Activated CD8-positive, alpha-beta memory T cell treated with anti-CD3 and anti-CD28 coated beads, Interleukin-2, amount 10 ng/mL, durations not matched to agents 7 days and 5 days (primary cell): ENCODE measurements at regions not wholly inside any gene's neighbourhood (a gene's known extent, or its start where the extent isn't known, plus 50 kb on each side); places are given as distances from the start of the nearest gene placed in this dataset.
"Not testable (repeated sequence)": the region's sequence is repeated elsewhere in the genome, so short reads cannot be mapped to it uniquely, and the experiment has no call there.

ENCODE experiments used
- ATAC-seq: fragments of 150-1000 bp; cut with Tn5 transposase; one replicate; pipeline ENCODE4 v1.10.0; 2021; ENCODE audit warnings: moderate library complexity
- CTCF ChIA-PET: fragments of 350-600 bp; sonication (Branson Sonifier 250); formaldehyde crosslinking; loops from one replicate; lab custom pipeline; 2021; ENCODE audit warnings: antibody characterized with exemption; lab: Charles Lee
- DNase-seq: peaks from one replicate; pipeline ENCODE4 v3.0.0-alpha.2; 2020
- H3K27ac Mint-ChIP-seq: one replicate; pipeline ENCODE4 v1.8.0; 2021; ENCODE audit warnings: mild to moderate bottlenecking, mixed read lengths
- H3K27me3 Mint-ChIP-seq: one replicate; pipeline ENCODE4 v1.8.0; 2021; ENCODE audit warnings: mixed read lengths
- H3K36me3 Mint-ChIP-seq: one replicate; pipeline ENCODE4 v1.8.0; 2021; ENCODE audit warnings: mild to moderate bottlenecking, mixed read lengths
- H3K4me1 Mint-ChIP-seq: one replicate; pipeline ENCODE4 v1.8.0; 2021; ENCODE audit warnings: mixed read lengths
- H3K4me3 Mint-ChIP-seq: one replicate; pipeline ENCODE4 v1.8.0; 2021; ENCODE audit warnings: mild to moderate bottlenecking, moderate library complexity, mixed read lengths
- H3K9me3 Mint-ChIP-seq: one replicate; pipeline ENCODE4 v1.8.0; 2022; ENCODE audit warnings: low read depth, mixed read lengths

GRCh38 chr7:16369855-16370254 is 51.5 kb downstream of the CRPPA start:
- ATAC-seq, result no peak
- CTCF ChIA-PET, result no interaction called here
- no peaks in the 10 kb centered on the region for H3K27me3 Mint-ChIP-seq

GRCh38 chr7:16369309-16369708 is 52.0 kb downstream of the CRPPA start:
- ATAC-seq, H3K4me3 Mint-ChIP-seq, H3K4me1 Mint-ChIP-seq, H3K36me3 Mint-ChIP-seq, H3K27me3 Mint-ChIP-seq, H3K27ac Mint-ChIP-seq, CTCF ChIA-PET, H3K9me3 Mint-ChIP-seq, DNase-seq: not testable (repeated sequence)

More at GRCh38 chr7:16369855-16370254, 51.5 kb downstream of the CRPPA start:
- Mint-ChIP-seq H3K27ac (no peak overlapping the region), H3K4me3 (no peak overlapping the region), H3K4me1 (no peaks in the 10 kb centered on the region), H3K9me3 (no peaks in the 10 kb centered on the region), H3K36me3 (no peaks in the 10 kb centered on the region)
- no peak for DNase-seq

DNA sequence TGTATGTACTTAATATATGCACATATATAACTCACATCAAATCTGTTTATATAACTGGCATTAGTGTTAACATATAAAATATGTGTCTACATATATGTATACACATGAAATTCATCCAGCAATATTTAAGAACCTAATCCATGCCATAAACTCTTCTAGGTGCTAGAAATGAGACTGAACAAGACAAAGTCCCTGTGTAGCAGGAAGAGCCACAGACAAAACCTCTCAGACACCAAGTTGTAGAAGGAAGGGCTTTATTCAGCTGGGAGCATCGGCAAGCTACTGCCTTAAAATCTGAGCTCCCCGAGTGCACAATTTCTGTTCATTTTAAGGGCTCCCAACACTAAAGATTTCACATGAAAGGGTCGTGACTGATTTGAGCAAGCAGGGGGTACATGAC is 52.5 kb downstream of the CRPPA start:
- no peak for ATAC-seq
- no peaks in the 10 kb centered on the region for H3K36me3 Mint-ChIP-seq
- CTCF ChIA-PET, result no interaction called here
- no peak overlapping the region for H3K27ac Mint-ChIP-seq
- no peaks in the 10 kb centered on the region for H3K9me3 Mint-ChIP-seq
- H3K4me3 Mint-ChIP-seq, result no peak overlapping the region
- no peak for DNase-seq
- H3K27me3 Mint-ChIP-seq, result no peaks in the 10 kb centered on the region
- H3K4me1 Mint-ChIP-seq, result no peaks in the 10 kb centered on the region

DNA sequence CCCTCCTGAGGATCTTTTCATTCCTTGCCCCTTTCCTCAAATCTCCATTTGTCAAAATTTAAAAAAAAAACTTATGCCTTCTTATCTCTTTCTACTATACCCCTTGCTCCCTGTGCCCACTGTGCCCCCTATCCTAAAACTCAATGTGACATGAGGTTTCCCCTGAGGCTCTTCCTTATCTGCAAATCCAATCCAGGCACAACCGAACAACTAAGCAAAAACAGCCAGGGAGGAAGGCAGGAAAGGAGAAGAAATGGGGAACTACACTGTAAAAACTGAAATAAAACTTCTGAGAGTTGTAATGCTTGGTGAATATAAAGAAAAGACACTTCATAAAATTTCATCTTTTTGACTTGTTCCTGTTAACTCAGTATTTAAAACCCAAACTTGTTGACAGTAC is 54.2 kb downstream of the CRPPA start:
- DNase-seq, result no peak
- ATAC-seq, result no peak
- H3K36me3 Mint-ChIP-seq, result no peaks in the 10 kb centered on the region

DNA sequence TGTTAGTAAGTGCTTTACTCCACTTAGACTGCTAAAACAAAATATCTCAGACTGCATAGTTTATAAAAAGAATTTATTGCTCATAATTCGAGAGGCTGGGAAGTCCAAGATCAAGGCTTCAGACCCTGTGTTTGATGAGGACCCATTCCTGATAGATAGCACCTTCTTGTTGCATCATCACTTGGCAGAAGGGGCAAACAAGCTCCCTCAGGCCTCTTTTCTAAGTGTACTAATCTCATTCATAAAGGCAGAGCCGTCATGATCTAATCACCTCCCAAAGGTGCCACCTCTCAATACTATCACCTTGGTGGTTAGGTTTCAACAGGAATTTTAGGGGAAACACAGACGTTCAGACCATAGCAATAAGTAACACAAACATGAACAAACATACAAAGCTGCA is 55.4 kb downstream of the CRPPA start:
- Mint-ChIP-seq H3K36me3 (no peaks in the 10 kb centered on the region), H3K27me3 (no peaks in the 10 kb centered on the region), H3K27ac (no peak overlapping the region), H3K4me3 (no peak overlapping the region), H3K9me3 (peaks cover 3% of the 10 kb centered on the region), H3K4me1 (no peaks in the 10 kb centered on the region)
- CTCF ChIA-PET, result no interaction called here
- DNase-seq, result no peak
- no peak for ATAC-seq

More for the DNA sequence above, 54.2 kb downstream of the CRPPA start:
- CTCF ChIA-PET, result no interaction called here
- H3K4me1 Mint-ChIP-seq, result no peaks in the 10 kb centered on the region
- no peaks in the 10 kb centered on the region for H3K27me3 Mint-ChIP-seq
- H3K27ac Mint-ChIP-seq, result no peak overlapping the region
- H3K4me3 Mint-ChIP-seq, result no peak overlapping the region
- H3K9me3 Mint-ChIP-seq, result no peaks in the 10 kb centered on the region

DNA sequence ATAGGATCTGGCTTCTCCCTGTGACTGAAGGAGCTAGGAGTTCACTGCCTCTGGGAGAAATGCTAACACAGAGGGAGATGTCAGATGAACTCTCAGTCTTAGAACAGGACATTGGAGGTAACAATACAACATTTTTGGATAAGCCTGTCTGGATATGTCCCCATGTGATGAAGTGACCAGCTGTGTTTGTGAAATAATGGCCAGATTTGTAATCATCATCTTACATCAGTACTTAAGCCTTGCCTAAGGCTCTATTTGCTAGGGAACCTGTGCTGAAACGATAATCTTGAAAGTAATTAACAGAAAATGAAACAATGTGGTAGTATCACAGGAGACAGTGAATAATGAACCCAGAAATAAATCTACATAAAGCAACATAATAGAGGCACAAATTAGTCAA is 56.2 kb downstream of the CRPPA start:
- CTCF ChIA-PET, result no interaction called here
- H3K27me3 Mint-ChIP-seq, result no peaks in the 10 kb centered on the region
- H3K36me3 Mint-ChIP-seq, result no peaks in the 10 kb centered on the region
- ATAC-seq (no peak), DNase-seq (no peak)
- no peak overlapping the region for H3K4me3 Mint-ChIP-seq
- H3K9me3 Mint-ChIP-seq, result peaks cover 3% of the 10 kb centered on the region
- H3K4me1 Mint-ChIP-seq, result no peaks in the 10 kb centered on the region
- no peak overlapping the region for H3K27ac Mint-ChIP-seq

DNA sequence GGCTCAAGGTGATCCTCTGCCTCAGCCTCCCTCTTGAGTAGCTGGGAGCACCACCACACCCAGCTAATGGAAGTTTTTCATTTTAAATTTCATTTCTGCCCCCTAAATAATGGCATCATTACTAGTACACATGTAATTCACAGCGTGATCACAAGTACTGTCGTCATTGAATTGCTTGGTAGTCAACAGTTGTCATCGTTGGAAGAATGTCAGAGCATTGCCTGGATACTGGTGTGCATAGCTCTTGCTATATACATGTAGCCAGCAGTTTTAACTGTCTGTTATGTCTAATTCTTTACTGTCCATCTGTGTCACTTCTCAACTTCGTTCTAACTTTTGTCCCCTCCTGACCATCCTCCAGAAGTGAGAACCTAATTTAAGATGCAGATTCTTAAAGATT is 62.1 kb downstream of the CRPPA start:
- CTCF ChIA-PET, result no interaction called here
- Mint-ChIP-seq H3K4me1 (no peaks in the 10 kb centered on the region), H3K27me3 (no peaks in the 10 kb centered on the region), H3K9me3 (peaks cover 3% of the 10 kb centered on the region), H3K36me3 (no peaks in the 10 kb centered on the region), H3K4me3 (no peak overlapping the region), H3K27ac (no peak overlapping the region)
- no peak for DNase-seq
- no peak for ATAC-seq

DNA sequence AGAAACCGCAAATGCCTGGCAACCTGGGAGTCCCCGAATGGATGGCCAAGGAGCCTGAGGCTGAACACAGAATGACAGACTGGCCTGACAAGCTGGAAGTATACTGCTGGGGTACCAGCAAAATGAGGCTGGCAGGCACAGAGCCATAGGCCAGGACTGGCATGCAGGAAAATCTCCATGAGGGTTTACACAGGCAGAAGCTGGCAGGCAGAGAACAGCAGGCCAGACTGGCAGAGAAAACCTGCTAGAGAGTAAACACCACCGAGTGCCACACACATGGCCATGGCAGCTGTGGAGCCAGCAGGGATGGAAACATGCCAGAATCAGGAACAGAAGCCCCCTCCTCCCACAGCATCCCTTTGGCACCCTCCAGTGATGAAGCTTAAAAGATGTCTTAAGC is 63.4 kb downstream of the CRPPA start:
- Mint-ChIP-seq H3K36me3 (no peaks in the 10 kb centered on the region), H3K4me3 (no peak overlapping the region), H3K27ac (no peak overlapping the region), H3K4me1 (no peaks in the 10 kb centered on the region), H3K9me3 (peaks cover 3% of the 10 kb centered on the region), H3K27me3 (no peaks in the 10 kb centered on the region)
- DNase-seq (no peak), ATAC-seq (no peak)
- CTCF ChIA-PET, result no interaction called here

DNA sequence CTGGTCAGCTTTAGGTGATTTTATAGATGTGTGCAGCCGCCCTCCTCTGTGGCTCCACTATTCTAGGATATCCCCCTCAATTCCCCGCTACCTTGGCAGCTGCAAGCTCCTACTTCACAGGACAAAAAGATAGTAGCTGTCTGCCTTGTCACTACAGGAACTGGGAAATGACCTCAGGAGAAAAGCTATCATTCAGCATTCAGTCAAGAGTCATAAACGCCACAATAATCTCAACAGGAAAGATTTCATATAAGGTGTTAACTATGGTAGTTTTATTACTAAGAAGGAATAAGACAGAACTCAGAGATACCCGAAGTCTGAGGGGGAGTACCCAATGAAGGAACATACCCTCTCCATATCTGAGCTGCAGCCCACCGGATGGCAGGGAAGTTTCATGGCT is 63.9 kb downstream of the CRPPA start:
- H3K36me3 Mint-ChIP-seq, result no peaks in the 10 kb centered on the region
- peaks cover 3% of the 10 kb centered on the region for H3K9me3 Mint-ChIP-seq
- no peaks in the 10 kb centered on the region for H3K27me3 Mint-ChIP-seq
- DNase-seq, result no peak
- ATAC-seq, result no peak
- H3K4me1 Mint-ChIP-seq, result no peaks in the 10 kb centered on the region
- no peak overlapping the region for H3K27ac Mint-ChIP-seq
- CTCF ChIA-PET, result no interaction called here
- H3K4me3 Mint-ChIP-seq, result no peak overlapping the region

DNA sequence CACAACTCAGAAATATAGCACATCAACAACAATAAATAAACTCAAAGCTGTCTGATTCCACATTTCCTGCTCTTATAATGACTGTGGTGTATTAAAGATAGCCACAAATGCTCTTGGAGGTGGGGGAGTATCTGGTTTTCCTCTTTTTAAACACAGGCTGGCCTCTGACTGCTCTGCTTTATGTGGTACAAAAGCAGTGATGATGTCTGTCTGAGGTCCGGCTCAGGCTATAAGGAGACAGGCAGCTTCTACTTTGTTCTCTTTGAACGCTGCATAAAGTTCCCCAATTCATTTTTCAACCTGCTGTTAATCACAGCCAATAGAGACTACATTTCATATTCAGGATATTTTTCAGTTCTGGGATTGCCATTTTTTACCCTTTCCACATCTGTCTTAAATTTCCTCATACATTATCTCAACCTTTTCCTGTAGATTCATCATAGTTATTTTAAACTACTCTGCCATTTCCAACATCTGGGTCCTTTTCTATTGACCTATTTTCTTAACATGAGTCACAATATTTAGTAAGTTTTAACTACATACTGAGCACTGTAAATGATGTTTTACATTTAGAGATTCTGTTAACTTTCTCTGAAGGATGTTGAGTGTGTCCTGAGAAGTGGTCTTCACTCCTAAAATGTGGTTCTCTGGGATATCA is 64.9 kb downstream of the CRPPA start:
- Mint-ChIP-seq H3K27ac (no peak overlapping the region), H3K36me3 (no peaks in the 10 kb centered on the region), H3K27me3 (no peaks in the 10 kb centered on the region), H3K4me3 (no peak overlapping the region), H3K9me3 (peaks cover 2% of the 10 kb centered on the region), H3K4me1 (no peaks in the 10 kb centered on the region)
- no peak for DNase-seq
- no peak for ATAC-seq
- CTCF ChIA-PET, result no interaction called here

DNA sequence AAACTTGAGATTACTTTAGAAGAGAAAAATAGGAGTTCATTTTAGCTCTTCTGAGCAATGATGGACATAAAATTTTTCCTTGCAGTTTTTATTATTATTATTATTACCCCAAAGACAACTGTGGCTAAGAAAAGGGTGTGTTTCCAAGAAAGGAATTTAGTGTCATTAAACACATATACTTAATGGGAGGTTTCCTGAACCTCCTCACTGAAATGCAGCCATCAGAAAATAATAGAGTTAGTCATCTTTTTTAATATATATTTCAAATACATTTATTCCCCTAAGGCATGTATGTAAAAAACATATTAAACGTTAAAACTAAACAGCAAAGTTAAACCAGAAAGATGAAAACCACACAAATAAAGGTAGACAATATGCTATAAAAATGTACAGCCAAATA is 66.8 kb downstream of the CRPPA start:
- DNase-seq (no peak), ATAC-seq (no peak)
- Mint-ChIP-seq H3K9me3 (peaks cover under 1% of the 10 kb centered on the region), H3K36me3 (no peaks in the 10 kb centered on the region), H3K27me3 (no peaks in the 10 kb centered on the region), H3K27ac (no peak overlapping the region), H3K4me3 (no peak overlapping the region), H3K4me1 (no peaks in the 10 kb centered on the region)
- CTCF ChIA-PET, result no interaction called here

DNA sequence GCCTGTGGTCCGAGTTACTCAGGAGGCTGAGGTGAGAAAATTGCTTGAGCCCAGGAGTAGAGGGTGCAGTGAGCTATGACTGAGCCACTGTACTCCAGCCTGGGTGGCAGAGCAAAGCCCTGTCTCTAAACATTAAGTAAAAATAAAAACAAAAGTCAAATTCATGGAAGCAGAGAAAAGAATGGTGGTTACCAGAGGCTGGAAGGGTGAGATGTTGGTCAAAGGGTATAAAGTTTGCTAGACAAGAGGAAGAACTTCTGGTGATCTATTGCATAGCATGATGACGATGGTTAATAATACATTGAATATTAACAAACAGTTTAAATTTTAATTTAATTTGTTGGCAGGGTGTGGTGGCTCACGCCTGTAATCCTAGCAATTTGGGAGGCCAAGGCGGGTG is 68.1 kb downstream of the CRPPA start:
- CTCF ChIA-PET, result no interaction called here
- H3K9me3 Mint-ChIP-seq, result peaks cover 3% of the 10 kb centered on the region
- no peaks in the 10 kb centered on the region for H3K27me3 Mint-ChIP-seq
- H3K4me1 Mint-ChIP-seq, result no peaks in the 10 kb centered on the region
- H3K4me3 Mint-ChIP-seq, result no peak overlapping the region
- no peaks in the 10 kb centered on the region for H3K36me3 Mint-ChIP-seq
- DNase-seq (no peak), ATAC-seq (no peak)
- H3K27ac Mint-ChIP-seq, result no peak overlapping the region

DNA sequence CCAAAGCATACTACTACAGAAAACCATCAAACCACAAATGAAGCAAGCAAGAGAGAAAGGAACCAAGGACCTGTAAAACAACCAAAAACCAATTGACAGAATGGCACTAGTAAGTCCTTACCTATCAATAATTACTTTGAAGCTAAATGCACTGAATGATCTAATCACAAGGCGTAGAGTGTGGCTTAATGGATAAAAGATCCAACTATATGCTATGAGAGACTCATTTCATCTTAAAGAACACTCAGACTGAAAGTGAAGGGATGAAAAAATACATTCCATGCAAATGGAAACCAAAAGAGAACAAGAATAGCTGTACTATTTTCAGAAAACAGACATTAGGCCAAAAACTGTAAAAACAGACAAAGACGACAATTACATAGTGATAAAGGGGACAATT is 70.7 kb downstream of the CRPPA start:
- Mint-ChIP-seq H3K27me3 (no peaks in the 10 kb centered on the region), H3K9me3 (peaks cover 3% of the 10 kb centered on the region), H3K36me3 (no peaks in the 10 kb centered on the region), H3K4me1 (peaks cover 13% of the 10 kb centered on the region), H3K27ac (no peak overlapping the region), H3K4me3 (no peak overlapping the region)
- DNase-seq, result no peak
- CTCF ChIA-PET, result no interaction called here
- ATAC-seq, result no peak

- Mint-ChIP-seq H3K4me3 (no peak overlapping the region), H3K27ac (no peak overlapping the region), H3K27me3 (no peaks in the 10 kb centered on the region), H3K36me3 (peaks cover 4% of the 10 kb centered on the region), H3K9me3 (peaks cover 12% of the 10 kb centered on the region), H3K4me1 (peaks cover 13% of the 10 kb centered on the region)
- DNase-seq, result no peak
- no peak for ATAC-seq
- CTCF ChIA-PET, result no interaction called here
Measured at GRCh38 chr7:16348251-16348650, 73.1 kb downstream of the CRPPA start.

GRCh38 chr7:16347827-16348192 is 73.5 kb downstream of the CRPPA start:
- H3K4me1 Mint-ChIP-seq, result peaks cover 13% of the 10 kb centered on the region
- peaks cover 12% of the 10 kb centered on the region for H3K9me3 Mint-ChIP-seq
- CTCF ChIA-PET, result no interaction called here
- H3K4me3 Mint-ChIP-seq, result no peak overlapping the region
- DNase-seq, result no peak
- no peak overlapping the region for H3K27ac Mint-ChIP-seq
- no peak for ATAC-seq
- no peaks in the 10 kb centered on the region for H3K27me3 Mint-ChIP-seq
- peaks cover 4% of the 10 kb centered on the region for H3K36me3 Mint-ChIP-seq
